GM23338 (cell line): ENCODE measurements at regions not wholly inside any gene's neighbourhood (a gene's known extent, or its start where the extent isn't known, plus 50 kb on each side); places are given as distances from the start of the nearest gene placed in this dataset.

ENCODE experiments used
- ATAC-seq: fragments of 200-7000 bp; cut with Tn5 transposase; 3 replicates; pipeline ENCODE4 v1.9.1; 2020
- DNase-seq: peaks from one replicate; pipeline ENCODE4 v3.0.0-alpha.2; 2015; ENCODE audit warnings: low spot score
- H2AFZ ChIP-seq: fragments of 200-600 bp; sonication (generic); 2 replicates; pipeline ENCODE4 v1.8.0; 2016; ENCODE audit warnings: antibody characterized with exemption, mild to moderate bottlenecking, moderate library complexity
- H3F3A ChIP-seq: fragments of 200-600 bp; sonication (generic); replicated peaks from 2 replicates; pipeline ENCODE4 v1.8.0; 2017; ENCODE audit warnings: antibody characterized with exemption, mixed run types, low read depth
- H3K27ac ChIP-seq: fragments of 200-600 bp; sonication (generic); 2 replicates; pipeline ENCODE4 v1.6.1; 2016; ENCODE audit warnings: low read depth
- H3K27me3 ChIP-seq: fragments of 200-600 bp; sonication (generic); 2 replicates; pipeline ENCODE4 v1.8.0; 2016; ENCODE audit warnings: mild to moderate bottlenecking, mixed run types, moderate library complexity; ENCODE audit not compliant: insufficient read depth
- H3K36me3 ChIP-seq: fragments of 200-600 bp; sonication (generic); 2 replicates; pipeline ENCODE4 v1.8.0; 2016; ENCODE audit warnings: mild to moderate bottlenecking; ENCODE audit not compliant: insufficient read depth
- H3K4me1 ChIP-seq: fragments of 200-600 bp; sonication (generic); 2 replicates; pipeline ENCODE4 v1.8.0; 2016; ENCODE audit warnings: mild to moderate bottlenecking, moderate library complexity; ENCODE audit not compliant: insufficient read depth
- H3K4me2 ChIP-seq: fragments of 200-600 bp; sonication (generic); 2 replicates; pipeline ENCODE4 v1.7.1; 2017; ENCODE audit warnings: mixed run types
- H3K4me3 ChIP-seq: fragments of 200-600 bp; sonication (generic); 2 replicates; pipeline ENCODE4 v1.6.1; 2016; ENCODE audit warnings: mixed run types
- H3K79me2 ChIP-seq: fragments of 200-600 bp; sonication (generic); replicated peaks from 2 replicates; pipeline ENCODE4 v1.8.0; 2017; ENCODE audit warnings: mild to moderate bottlenecking; ENCODE audit not compliant: insufficient read depth
- H3K9me2 ChIP-seq: fragments of 200-600 bp; sonication (generic); 2 replicates; pipeline ENCODE4 v1.8.0; 2017; ENCODE audit not compliant: insufficient read depth
- H4K20me1 ChIP-seq: fragments of 200-600 bp; sonication (generic); replicated peaks from 2 replicates; pipeline ENCODE4 v1.8.0; 2017; ENCODE audit warnings: mild to moderate bottlenecking; ENCODE audit not compliant: insufficient read depth
- H3K27ac Mint-ChIP-seq: 2 replicates; pipeline ENCODE4 v1.8.0; 2020; ENCODE audit warnings: inconsistent platforms, mild to moderate bottlenecking, moderate library complexity, mixed read lengths
- H3K27me3 Mint-ChIP-seq: 3 replicates; pipeline ENCODE4 v1.8.0; 2022; ENCODE audit warnings: low read depth, mild to moderate bottlenecking, moderate library complexity, mixed read lengths, inconsistent platforms; ENCODE audit not compliant: insufficient read depth, poor library complexity
- H3K36me3 Mint-ChIP-seq: 3 replicates; pipeline ENCODE4 v1.8.0; 2021; ENCODE audit warnings: low read depth, mild to moderate bottlenecking, inconsistent platforms, moderate library complexity, mixed read lengths
- H3K4me1 Mint-ChIP-seq: 3 replicates; pipeline ENCODE4 v1.8.0; 2020; ENCODE audit warnings: mild to moderate bottlenecking, inconsistent platforms, mixed read lengths
- H3K4me3 Mint-ChIP-seq: 3 replicates; pipeline ENCODE4 v1.8.0; 2021; ENCODE audit warnings: moderate library complexity, mild to moderate bottlenecking, inconsistent platforms, mixed read lengths
- H3K9me3 Mint-ChIP-seq: 3 replicates; pipeline ENCODE4 v1.8.0; 2020; ENCODE audit warnings: moderate library complexity, mild to moderate bottlenecking, inconsistent platforms, mixed read lengths
- CREB1 ChIP-seq: fragments of 250-450 bp; sonication (Bioruptor Pico); IDR thresholded peaks from 2 replicates; pipeline ENCODE4 v1.5.0; 2020; ENCODE audit warnings: low read depth, mild to moderate bottlenecking, moderate library complexity
- EZH2phosphoT487 ChIP-seq: fragments of 200-600 bp; sonication (generic); IDR thresholded peaks from one replicate; pipeline ENCODE4 v1.8.1; 2018; ENCODE audit warnings: antibody characterized with exemption; ENCODE audit not compliant: unreplicated experiment
- NANOG ChIP-seq: IDR thresholded peaks from 2 replicates; pipeline ENCODE4 v1.6.1; 2016; ENCODE audit warnings: antibody characterized with exemption, borderline replicate concordance
- POLR2AphosphoS5 ChIP-seq: IDR thresholded peaks from 2 replicates; pipeline ENCODE4 v1.6.1; 2016; ENCODE audit warnings: antibody characterized with exemption, low read depth
- STAT1 ChIP-seq: IDR thresholded peaks from one replicate; pipeline ENCODE4 v1.6.1; 2016; ENCODE audit warnings: antibody characterized with exemption; ENCODE audit not compliant: unreplicated experiment
- ZNF114 ChIP-seq: fragments of 250-450 bp; sonication (Bioruptor Pico); IDR thresholded peaks from 2 replicates; pipeline ENCODE4 v1.5.0; 2020; ENCODE audit warnings: mild to moderate bottlenecking, moderate library complexity
- ZNF331 ChIP-seq: fragments of 250-450 bp; sonication (Bioruptor Pico); IDR thresholded peaks from 2 replicates; pipeline ENCODE4 v1.5.0; 2020; ENCODE audit warnings: low read depth, mild to moderate bottlenecking, moderate library complexity
- ZNF462 ChIP-seq: fragments of 250-450 bp; sonication (Bioruptor Pico); IDR thresholded peaks from 2 replicates; pipeline ENCODE4 v1.5.0; 2020; ENCODE audit warnings: mild to moderate bottlenecking, moderate library complexity
- TF ChIP-seq, protein P1 (sequence below): IDR thresholded peaks from one replicate; pipeline ENCODE4 v1.6.1; 2018; ENCODE audit warnings: antibody characterized with exemption; ENCODE audit not compliant: unreplicated experiment
- TF ChIP-seq, protein P2 (sequence below), 2 experiments: fragments of 200-600 bp in 1 of 2; sonication (generic) in 1 of 2; conservative IDR thresholded peaks; 2 replicates each; pipeline versions ENCODE4 v1.5.1 to v1.6.1; 2016 to 2017; ENCODE audit warnings: antibody characterized with exemption in 2 of 2, low read depth in 2 of 2, mild to moderate bottlenecking in 2 of 2, moderate library complexity in 1 of 2

DNA sequence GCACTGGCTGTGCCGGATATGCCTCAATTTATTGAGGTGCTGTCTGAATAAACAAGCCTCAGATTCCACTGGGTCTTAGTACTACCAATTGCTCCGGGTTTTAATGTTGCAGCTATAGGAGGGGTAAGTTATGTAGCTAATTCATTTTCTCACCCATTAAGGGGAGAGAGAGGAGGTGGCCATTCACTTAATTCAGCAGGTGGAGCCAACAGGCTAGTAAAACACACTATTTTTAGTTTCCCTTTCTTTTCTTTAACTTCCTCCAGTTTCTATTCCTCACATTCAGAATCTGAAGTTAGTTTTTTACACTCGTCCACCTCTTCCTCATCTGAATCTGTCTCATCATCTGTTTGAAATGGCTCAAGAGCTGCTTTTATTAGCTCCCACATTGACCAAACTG lies 105.6 kb upstream of the CDH10 start:
- no peak for DNase-seq
- no peak overlapping the region for H3K4me2 ChIP-seq
- Mint-ChIP-seq H3K4me3 (no peak overlapping the region), H3K36me3 (no peaks in the 10 kb centered on the region), H3K9me3 (no peaks in the 10 kb centered on the region; the same call in 2 of the 3 replicates), H3K27ac (no peak overlapping the region), H3K27me3 (no peaks in the 10 kb centered on the region), H3K4me1 (no peaks in the 10 kb centered on the region)
- no peaks in the 10 kb centered on the region for H3K36me3 ChIP-seq
- H4K20me1 ChIP-seq: no peaks in the 10 kb centered on the region
- H3K9me2 ChIP-seq: no peaks in the 10 kb centered on the region
- H3K4me1 ChIP-seq: no peaks in the 10 kb centered on the region
- H3F3A ChIP-seq: no peaks in the 10 kb centered on the region
- no peak for TF ChIP-seq NANOG
- no peak for TF ChIP-seq ZNF114 (CRISPR knock-in tag)
- TF ChIP-seq ZNF462 (CRISPR knock-in tag): no peak
- TF ChIP-seq, protein P1, sequence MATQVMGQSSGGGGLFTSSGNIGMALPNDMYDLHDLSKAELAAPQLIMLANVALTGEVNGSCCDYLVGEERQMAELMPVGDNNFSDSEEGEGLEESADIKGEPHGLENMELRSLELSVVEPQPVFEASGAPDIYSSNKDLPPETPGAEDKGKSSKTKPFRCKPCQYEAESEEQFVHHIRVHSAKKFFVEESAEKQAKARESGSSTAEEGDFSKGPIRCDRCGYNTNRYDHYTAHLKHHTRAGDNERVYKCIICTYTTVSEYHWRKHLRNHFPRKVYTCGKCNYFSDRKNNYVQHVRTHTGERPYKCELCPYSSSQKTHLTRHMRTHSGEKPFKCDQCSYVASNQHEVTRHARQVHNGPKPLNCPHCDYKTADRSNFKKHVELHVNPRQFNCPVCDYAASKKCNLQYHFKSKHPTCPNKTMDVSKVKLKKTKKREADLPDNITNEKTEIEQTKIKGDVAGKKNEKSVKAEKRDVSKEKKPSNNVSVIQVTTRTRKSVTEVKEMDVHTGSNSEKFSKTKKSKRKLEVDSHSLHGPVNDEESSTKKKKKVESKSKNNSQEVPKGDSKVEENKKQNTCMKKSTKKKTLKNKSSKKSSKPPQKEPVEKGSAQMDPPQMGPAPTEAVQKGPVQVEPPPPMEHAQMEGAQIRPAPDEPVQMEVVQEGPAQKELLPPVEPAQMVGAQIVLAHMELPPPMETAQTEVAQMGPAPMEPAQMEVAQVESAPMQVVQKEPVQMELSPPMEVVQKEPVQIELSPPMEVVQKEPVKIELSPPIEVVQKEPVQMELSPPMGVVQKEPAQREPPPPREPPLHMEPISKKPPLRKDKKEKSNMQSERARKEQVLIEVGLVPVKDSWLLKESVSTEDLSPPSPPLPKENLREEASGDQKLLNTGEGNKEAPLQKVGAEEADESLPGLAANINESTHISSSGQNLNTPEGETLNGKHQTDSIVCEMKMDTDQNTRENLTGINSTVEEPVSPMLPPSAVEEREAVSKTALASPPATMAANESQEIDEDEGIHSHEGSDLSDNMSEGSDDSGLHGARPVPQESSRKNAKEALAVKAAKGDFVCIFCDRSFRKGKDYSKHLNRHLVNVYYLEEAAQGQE: no peak
- TF ChIP-seq STAT1: no peak
- TF ChIP-seq, protein P2, sequence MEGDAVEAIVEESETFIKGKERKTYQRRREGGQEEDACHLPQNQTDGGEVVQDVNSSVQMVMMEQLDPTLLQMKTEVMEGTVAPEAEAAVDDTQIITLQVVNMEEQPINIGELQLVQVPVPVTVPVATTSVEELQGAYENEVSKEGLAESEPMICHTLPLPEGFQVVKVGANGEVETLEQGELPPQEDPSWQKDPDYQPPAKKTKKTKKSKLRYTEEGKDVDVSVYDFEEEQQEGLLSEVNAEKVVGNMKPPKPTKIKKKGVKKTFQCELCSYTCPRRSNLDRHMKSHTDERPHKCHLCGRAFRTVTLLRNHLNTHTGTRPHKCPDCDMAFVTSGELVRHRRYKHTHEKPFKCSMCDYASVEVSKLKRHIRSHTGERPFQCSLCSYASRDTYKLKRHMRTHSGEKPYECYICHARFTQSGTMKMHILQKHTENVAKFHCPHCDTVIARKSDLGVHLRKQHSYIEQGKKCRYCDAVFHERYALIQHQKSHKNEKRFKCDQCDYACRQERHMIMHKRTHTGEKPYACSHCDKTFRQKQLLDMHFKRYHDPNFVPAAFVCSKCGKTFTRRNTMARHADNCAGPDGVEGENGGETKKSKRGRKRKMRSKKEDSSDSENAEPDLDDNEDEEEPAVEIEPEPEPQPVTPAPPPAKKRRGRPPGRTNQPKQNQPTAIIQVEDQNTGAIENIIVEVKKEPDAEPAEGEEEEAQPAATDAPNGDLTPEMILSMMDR (conservative IDR thresholded peaks at IDR 0.05; ENCODE audit: low read depth in 2 of 2): no peak
- no peak for TF ChIP-seq POLR2AphosphoS5
- TF ChIP-seq CREB1 (CRISPR knock-in tag): no peak
- TF ChIP-seq ZNF331 (CRISPR knock-in tag): no peak
- TF ChIP-seq EZH2phosphoT487: no peak
- no peak overlapping the region for H2AFZ ChIP-seq
- H3K79me2 ChIP-seq: no peaks in the 10 kb centered on the region
- no peak for ATAC-seq
- no peak overlapping the region for H3K27ac ChIP-seq
- H3K4me3 ChIP-seq: no peak overlapping the region
- no peaks in the 10 kb centered on the region for H3K27me3 ChIP-seq
